KG1 (cell line): ENCODE measurements at regions not wholly inside any gene's neighbourhood (a gene's known extent, or its start where the extent isn't known, plus 50 kb on each side); places are given as distances from the start of the nearest gene placed in this dataset.
"Not testable (repeated sequence)": the region's sequence is repeated elsewhere in the genome, so short reads cannot be mapped to it uniquely, and the experiment has no call there.

Experiments used
- DNase-seq: peaks from one replicate; lab custom pipeline; 2025; lab: John Stamatoyannopoulos, UW

DNA sequence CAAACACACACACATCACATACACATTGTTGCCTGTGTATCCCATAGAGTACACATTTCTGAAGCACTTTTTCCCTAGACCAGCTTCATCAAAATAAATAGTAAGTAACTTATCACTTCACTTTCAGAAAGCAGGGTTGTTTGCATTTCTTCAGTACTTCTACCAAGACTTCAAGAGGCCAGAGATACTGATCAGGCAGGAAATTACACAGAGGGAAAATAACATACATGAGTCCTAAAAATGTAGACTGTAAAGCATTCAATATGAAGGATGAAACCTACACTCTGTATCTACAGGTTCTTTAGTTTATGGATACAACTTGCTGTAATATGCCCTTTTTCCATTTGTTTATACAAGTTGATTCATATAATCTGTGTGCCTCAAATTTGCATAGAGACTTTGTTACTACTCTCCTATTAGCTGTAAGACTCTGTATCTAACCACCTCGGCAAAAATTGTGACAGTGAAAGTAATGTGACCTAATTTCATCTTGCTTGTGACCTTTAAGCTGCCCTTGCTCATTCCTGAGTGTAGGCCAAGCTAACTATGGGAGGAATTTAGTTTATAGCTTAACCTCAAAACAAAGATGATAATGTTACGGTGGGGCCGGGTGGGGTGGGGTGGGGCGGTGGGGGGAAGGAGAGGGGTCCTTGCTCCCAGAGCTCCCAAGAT lies 228.9 kb upstream of the SPOPL start:
- DNase-seq, result no peak

DNA sequence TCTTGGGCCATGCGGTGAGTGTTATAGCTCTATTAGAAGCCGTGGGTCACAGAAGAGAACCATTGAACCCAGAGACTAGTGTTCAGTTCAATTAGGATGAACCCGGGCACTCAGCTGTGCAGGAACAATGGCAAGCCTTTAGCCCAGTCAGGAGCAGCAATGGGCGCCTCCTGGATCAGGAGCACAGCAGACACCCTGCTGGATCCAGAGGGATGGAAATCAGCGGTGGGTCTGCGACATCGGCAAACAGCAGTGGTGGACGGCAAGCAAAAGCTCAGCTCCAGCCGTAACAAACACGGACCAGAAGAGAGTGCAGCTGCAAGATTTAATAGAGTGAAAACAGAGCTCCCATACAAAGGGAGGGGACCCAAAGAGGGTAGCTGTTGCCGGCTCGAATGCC lies 228.3 kb upstream of the SPOPL start:
- not testable (repeated sequence) for DNase-seq

DNA sequence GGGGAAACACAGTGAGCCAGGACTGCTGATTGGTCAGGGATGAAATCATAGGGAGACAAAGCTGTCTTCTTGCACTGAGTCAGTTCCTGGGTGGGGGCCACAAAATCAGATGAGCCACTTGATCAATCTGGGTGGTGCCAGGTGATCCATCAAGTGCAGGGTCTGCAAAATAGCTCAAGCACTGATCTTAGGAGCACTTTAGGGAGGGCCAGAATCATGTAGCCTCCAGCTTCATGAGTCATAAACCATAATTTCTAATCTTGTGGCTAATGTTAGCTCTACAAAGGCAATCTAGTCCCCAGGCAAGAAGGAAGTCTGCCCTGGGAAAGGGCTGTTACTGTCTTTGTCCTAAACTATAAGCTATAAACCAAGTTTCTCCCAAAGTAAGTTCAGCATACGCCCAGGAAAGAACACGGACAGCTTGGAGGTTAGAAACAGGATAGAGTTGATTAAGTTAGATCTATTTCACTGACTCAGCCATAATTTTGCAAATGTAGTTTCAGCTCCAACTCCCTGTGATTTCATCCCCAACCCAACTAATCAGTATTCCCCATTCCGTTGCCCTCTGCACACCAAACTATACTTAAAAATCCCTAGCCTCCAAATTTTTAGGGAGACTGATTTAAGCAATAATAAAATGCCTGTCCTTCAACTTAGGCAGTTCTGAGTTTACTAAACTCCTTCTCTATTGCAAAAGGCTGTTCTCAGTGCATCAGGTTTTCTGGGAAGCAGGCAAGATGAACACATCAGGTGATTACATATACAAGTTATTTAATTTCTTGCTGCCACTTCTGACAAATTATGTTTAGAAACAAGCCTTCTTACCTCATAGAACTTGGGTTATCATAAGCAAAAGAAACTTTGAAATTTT lies 226.9 kb upstream of the SPOPL start:
- DNase-seq, result no peak

DNA sequence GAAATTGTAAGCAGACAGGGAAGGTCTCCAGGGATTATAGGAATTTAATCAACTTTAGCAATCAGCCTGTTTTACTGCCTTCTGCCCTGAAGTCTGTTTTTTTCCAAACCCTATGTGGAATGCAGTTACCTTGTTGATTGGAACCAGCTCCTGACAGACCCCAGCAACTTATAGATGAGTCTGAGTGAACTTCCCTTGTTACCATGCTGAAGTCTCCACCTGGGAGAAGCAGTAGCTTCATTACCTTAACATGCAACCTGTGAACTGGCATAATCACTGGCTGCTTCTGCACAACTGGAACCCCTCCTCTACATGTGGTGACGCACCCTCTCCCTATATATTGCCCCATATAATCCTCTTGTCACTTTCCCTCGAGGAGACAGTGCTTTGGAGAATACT lies 226.3 kb upstream of the SPOPL start:
- no peak for DNase-seq

DNA sequence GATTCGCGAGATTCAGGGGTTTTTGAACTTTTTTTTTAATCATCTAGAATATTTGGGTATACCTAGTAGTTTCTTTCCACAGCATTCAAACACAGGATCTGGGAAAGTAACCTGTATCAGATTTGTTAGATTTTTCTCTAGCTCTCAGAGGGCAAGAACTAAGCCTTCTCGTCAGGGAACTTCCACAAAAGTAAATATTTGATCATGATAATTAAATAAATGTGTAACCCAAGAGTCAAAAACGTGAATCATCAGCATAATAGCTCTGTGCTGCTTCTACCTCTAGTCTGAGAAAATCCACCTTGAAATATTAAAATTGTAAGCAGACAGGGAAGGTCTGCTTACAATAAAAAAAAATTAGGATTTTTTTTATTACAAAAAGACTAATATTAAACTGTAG lies 225.7 kb upstream of the SPOPL start:
- DNase-seq, result no peak

DNA sequence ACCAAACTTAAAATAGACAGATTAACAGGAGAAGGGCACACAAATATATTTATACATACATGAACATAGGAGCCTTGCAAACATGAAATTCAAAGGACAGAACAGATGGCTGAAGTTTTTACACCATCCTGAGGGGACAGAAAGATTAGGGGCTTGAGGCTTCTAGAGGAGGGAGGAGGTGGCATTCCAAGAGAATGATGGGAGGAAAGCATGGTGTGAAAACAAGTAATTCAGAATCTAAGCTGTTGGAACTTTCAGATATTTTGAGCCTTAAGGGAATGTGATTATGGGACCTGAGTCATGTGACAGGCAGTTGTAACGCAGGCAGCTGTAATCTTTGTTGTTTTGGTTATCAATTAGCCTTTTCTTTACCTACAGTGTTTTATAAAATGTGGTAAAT lies 225.2 kb upstream of the SPOPL start:
- DNase-seq, result no peak

DNA sequence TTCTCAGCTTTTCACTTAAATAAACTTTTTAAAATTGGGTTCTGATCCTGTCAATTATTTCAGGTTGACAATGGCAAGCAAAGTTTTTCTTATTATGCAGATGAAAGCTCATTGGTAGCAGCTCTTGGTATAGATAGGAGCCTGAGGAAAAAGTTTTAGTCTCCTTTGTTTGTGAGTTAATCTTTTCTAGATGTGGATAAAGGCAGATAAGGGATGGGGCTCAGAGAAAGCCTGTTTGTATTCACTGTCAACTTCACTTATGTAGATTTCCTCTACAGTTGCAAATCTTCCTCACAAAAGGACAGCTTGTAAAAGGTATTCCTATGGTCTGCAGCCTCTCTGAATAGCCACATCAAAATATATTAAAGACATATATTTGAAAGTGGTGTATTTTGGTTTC lies 224.5 kb upstream of the SPOPL start:
- no peak for DNase-seq

DNA sequence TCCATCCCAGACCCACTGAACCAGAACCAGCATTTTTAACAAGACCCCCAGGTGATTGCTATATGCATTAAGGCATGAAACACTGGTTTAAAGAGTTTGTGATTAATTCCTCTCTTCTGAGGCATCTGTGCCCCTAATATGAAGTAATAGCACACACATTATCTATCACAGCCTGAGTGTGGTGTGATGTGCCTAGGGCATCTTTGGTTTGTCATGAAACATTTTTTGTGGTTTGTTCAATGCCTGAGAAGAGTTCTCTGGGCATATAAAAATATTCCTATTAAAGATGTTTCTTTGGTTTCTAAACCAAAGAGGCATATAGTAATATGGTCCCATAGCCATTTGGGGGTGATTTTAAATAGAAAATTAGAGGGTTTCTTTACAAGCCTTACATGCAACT lies 221.7 kb upstream of the SPOPL start:
- DNase-seq, result no peak

DNA sequence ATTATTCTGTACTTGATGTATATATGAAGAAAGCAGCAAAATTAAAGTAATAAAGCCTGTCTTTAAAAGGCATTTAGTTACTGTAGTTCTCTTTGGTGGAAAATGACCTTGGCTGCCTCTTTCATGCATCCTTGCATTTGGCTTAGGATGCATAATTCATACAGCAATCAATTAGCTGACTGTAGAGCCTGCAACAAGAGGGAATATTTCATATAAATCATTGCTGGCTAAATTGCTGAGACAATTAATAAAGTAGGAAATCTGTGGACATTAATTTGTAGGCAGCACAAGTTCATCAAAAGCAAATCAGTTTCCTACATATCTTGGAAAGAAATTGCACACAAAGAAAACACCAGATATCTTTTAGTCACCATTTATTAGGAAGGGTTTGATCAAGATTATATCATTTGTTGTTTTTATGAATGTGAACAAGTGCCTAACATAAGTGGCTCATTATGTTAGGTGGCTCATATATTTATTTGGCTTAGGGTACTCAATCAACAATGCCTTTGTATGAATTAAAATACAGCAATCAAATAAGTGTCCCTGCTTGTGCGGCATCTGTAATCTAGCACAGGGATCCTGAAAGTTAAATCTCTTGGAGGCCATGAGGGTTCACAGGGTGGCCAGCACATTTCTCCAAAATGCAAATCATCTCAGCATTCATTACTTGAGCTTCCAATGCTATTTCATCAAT lies 220.4 kb upstream of the SPOPL start:
- DNase-seq, result no peak

DNA sequence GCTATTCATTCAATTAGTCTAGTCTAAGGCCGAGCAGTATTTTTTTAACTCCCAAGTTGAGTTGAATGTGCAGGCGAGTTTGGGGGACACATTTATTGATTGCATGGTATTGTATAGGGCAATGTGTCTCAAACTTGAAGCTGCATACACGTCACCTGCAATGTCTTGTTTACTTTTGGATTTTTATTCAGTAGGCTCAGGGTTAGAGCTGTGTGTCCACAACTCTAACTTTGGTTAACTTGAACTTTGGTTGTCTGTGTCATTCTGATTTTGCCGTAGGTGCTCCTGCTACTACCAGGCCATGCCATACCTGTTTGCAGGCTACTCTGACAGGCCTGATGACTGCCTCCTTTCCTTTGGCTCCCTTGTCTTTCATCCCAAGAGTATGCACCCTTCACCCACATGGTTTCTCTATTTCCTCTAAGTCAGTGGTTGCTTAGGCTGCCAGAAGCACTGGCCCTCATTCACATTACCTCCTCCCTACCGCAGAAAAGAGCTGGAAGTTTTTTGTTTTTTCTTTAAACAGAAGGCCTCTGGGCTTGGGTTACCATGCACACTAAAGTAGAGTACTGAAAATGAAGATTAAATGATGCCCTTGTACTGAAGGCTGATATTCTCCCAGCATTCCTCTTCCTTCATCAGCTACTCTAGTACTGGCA lies 219.4 kb upstream of the SPOPL start:
- no peak for DNase-seq

DNA sequence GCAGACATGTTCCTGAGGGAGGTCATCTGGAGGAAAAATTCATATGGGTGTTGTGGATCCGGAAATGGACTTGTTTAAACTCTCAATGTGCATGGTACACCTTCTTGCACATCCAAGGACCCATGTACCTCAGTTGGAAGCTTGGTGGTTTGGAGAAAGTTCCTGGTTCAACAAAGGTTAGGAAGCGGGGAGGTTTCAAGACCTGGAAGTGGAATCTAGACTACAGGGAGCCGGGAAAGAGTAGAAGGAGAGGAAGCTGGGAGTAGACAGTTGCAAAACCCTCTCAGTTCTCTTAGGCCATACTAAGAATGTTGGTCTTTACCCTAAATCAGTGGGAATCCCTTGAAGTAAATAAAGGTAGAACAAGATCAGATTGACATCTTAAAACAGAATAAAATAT lies 209.8 kb upstream of the SPOPL start:
- no peak for DNase-seq

DNA sequence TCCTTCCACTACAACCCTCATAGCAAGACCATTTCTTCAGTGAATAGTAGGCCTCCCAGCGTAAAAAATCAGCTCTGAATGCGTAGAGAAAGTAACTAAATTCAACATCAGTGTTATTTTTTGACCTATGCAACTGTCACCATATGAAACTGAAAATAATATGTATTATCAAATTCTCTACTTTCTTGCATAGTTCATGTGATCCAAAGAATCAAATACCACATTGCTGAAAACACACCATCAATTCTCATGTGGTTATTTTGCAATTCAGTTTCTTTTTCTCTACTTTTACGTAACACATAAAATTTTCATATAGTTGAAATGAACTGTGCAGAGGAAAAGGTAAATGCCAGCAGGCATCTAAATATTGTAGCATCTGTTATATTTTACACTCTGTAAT lies 208.5 kb upstream of the SPOPL start:
- DNase-seq, result no peak

DNA sequence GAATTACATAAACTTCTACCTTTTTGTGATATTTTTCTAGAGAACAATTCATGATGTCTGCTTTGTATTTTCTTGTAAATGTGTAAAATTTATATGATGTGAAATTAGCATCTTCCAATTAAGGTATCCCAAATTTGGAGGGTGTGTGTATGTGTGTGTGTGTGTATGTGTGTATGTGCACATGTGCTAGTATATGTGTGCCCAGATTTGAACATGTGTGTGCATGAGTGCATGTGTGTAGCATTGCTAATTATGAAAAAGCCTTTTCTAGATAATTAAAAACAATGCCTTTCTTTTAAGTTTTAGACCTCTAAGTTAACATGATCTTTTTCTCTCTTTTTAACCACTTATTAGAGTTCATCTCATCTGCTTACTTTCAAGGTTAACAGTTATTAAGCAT lies 208.0 kb upstream of the SPOPL start:
- no peak for DNase-seq

DNA sequence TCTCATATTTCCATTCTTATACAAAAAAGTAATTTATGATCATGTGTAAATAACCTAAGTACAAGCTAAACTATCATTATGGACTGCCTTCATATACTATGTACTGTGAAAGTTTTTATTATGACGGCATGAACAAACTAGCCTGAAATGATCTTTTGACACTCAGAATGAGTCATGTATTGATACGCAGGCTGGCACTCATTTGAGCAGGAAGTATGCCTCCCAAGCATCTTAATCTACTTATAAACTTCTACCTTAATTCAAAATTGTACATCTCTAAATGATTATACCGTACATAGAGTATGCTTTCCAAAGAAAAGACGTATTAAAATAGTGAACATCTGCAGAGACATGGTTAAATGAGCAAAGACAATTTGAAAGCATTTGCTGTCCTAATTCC lies 207.1 kb upstream of the SPOPL start:
- DNase-seq, result no peak

DNA sequence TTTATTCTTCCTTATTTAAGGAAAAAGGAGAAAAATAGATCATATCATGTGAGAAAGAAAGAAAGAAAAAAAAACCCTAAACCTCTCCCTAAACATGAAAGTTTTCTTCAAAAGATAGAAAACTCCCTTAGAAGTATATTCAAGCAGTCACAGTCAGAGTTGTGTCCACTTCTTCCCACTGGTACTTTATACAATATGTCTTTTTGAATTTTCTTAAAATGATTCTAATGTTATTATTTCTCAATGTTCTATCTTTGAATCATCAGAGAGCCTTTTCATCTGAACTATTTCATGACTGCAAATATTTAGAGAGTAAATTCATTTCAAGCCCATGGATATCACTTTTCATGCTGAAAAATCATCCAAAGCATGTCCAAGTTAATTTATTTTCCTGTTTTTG lies 205.2 kb upstream of the SPOPL start:
- no peak for DNase-seq

DNA sequence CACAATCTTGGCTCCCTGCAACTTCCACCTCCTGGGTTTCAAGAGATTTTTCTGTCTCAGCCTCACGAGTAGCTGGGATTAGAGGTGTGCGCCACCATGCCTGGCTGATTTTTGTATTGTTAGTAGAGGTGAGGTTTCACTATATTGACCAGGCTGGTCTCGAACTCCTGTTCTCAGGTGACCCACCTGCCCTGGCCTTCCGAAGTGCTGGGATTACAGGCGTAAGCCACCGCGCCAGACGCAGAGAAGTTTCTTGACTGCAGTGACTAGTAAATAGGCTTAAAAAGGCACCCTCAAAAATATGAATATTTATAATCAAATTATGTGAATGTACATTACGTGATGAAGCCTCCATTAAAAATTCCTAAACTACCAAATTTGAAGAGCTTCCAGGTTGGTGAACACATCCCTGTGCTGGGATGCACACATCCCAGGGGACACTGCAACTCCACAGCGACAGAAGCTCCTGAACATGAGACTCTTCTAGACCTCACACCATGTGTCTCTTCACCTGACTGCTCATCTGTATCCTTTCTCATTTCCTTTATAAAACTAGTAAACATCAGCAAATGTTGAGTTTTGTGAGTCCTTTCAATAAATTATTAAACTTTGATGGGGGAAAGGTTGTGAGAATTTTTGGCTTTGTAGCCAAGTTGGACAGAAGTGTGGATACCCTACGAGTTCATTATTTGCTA lies 203.3 kb upstream of the SPOPL start:
- no peak for DNase-seq

DNA sequence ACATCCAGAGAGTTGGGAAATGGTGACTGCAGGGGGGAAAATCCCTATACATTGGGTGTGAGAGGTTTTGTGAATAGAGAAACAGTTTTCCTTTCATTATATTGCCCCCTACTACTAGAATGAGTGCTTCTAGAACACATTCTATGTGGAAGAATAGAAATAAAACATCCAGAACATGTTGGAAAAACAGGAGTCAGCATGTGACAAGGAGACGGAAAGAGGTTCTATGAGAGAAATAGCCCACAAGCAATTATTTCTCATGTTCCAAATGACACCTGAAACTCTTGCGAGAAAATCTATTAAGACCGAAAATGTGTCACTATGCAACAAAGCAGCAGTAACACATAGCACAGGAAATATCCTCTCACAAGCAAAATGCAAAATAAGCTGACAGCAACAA lies 202.7 kb upstream of the SPOPL start:
- no peak for DNase-seq

DNA sequence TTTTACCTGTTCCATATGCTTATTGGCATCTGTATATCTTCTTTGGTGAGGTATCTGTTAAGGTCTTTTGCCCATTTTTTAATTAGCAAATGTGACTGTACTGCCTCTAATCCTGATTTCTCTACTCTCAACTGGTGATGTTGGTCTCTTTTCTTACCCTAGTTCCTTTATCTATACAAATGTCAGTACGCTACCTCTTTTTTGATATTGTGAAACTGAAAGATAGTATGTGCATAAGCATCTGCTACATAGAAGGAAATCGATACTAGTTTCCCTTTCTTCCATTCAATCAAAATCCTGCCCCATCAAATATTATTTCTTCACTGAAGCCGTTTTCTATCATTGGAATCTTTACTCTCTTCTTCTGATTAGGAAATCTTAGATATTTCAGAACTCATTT lies 194.9 kb upstream of the SPOPL start:
- DNase-seq, result no peak

DNA sequence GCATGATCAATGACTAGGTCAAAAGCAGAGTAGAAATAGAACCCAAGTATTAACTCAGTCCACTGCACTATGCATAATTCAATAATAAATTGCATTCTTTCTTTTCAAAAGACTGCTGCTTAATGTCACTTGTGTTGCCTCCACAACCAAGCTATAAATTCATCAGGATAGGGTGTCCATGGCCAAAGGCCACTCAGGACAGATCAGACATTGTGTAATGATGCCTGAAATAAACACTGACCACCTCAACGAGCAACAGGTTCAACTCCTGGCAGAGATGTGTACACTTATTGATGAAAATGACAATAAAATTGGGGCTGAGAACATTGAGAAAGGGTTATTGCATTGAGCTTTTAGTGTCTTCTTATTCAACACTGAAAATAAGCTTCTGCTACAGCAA lies 194.5 kb upstream of the SPOPL start:
- no peak for DNase-seq

DNA sequence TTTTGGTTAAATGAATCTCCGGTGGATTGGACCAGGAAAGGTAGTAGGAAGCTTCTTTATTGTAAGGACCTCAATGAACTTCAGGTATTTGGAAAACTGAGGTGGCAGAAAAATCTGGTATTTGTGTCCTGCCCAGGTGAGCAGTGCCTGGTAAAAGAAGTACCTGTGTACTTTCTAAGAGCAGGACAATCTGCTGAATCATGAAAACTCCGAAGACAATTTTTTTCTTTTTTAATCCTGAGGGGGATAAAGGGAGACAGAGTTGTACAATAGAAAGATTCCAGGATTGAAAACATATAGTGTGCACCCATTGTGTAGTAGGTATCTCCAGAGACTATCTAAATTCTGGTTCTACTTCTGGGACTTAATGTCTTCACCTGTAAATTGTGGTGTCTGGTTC lies 191.8 kb upstream of the SPOPL start:
- DNase-seq, result no peak

DNA sequence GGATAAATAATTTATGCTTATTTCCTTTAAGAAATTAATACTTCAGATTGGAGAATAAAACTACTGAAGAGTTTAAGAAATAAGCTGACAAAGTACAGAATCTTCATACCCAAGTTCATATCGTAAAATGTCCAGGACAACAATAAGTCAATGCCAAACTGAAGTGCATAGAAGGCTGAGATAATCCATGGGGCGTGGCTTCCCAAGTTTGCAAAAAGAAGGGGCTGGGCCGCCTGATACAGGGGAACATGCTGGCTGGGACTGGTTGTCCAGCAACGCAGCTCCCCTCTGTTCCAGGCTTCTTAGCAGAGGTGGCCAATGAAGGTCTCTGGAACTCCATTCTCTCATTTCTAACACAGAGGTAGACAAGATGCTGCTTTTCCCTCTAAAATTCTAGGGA lies 189.5 kb upstream of the SPOPL start:
- no peak for DNase-seq

DNA sequence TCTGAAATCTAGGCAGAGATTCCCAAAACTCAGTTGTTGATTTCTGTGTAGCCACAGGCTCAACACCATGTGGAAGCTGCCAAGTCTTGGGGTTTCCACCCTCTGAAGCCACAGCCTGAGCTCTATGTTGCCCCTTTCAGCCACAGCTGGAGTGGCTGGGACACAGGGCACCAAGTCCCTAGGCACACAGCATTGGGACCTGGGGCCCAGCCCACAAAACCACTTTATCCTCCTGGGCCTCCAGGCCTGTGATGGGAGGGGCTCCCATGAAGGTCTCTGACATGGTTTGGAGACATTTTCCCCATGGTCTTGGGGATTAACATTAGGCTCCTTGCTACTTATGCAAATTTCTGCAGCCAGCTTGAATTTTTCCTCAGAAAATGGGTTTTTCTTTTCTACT lies 186.0 kb upstream of the SPOPL start:
- not testable (repeated sequence) for DNase-seq
